ENCODE measurements at regions not wholly inside any gene's neighbourhood (a gene's known extent, or its start where the extent isn't known, plus 50 kb on each side); places are given as distances from the start of the nearest gene placed in this dataset.

GRCh38 chr7:81605493-81605892 lies 164.4 kb downstream of the HGF start:
- no peak for DNase-seq

GRCh38 chr7:81604808-81605174 lies 165.1 kb downstream of the HGF start:
- DNase-seq: no peak

- no peak for DNase-seq
These were observed 165.6 kb downstream of the HGF start for GRCh38 chr7:81604075-81604807.

GRCh38 chr7:81600608-81601007 lies 169.2 kb downstream of the HGF start:
- DNase-seq: no peak

- DNase-seq: no peak
These were observed 170.9 kb downstream of the HGF start for GRCh38 chr7:81598951-81599350.

- DNase-seq: no peak
These were observed 175.1 kb downstream of the HGF start for GRCh38 chr7:81594767-81595166.

GRCh38 chr7:81590131-81590530 lies 179.7 kb downstream of the HGF start:
- no peak for DNase-seq

- DNase-seq: no peak
These were observed 185.2 kb downstream of the HGF start for GRCh38 chr7:81584667-81585066.

- DNase-seq: no peak
These were observed 185.8 kb downstream of the HGF start for GRCh38 chr7:81583882-81584533.

GRCh38 chr7:81583090-81583489 lies 186.8 kb downstream of the HGF start:
- DNase-seq: no peak

- DNase-seq: no peak
These were observed 192.1 kb downstream of the HGF start for GRCh38 chr7:81577642-81578340.

- no peak for DNase-seq
These were observed 195.0 kb downstream of the HGF start for GRCh38 chr7:81574723-81575326.

- DNase-seq: no peak
These were observed 195.9 kb downstream of the HGF start for GRCh38 chr7:81573932-81574331.

GRCh38 chr7:81573128-81573527 lies 196.7 kb downstream of the HGF start:
- no peak for DNase-seq

- no peak for DNase-seq
These were observed 207.3 kb downstream of the HGF start for GRCh38 chr7:81562581-81562980.

GRCh38 chr7:81560708-81561107 lies 209.1 kb downstream of the HGF start:
- DNase-seq: no peak

- no peak for DNase-seq
These were observed 220.3 kb downstream of the HGF start for GRCh38 chr7:81549484-81550016.

- DNase-seq: no peak
These were observed 234.9 kb downstream of the HGF start for GRCh38 chr7:81534996-81535395.

GRCh38 chr7:81534446-81534845 lies 235.4 kb downstream of the HGF start:
- DNase-seq: no peak

GRCh38 chr7:81533931-81534330 lies 235.9 kb downstream of the HGF start:
- no peak for DNase-seq

GRCh38 chr7:81533426-81533825 lies 236.4 kb downstream of the HGF start:
- no peak for DNase-seq

GRCh38 chr7:81529785-81530184 lies 240.1 kb downstream of the HGF start:
- no peak for DNase-seq

GRCh38 chr7:81527651-81528050 lies 242.2 kb downstream of the HGF start:
- DNase-seq: no peak

GRCh38 chr7:81526971-81527370 lies 242.9 kb downstream of the HGF start:
- no peak for DNase-seq

Measured in NCI-H774 (cell line).